Duodenal mucosa (tissue), 2 donors: ENCODE measurements at regions not wholly inside any gene's neighbourhood (a gene's known extent, or its start where the extent isn't known, plus 50 kb on each side); places are given as distances from the start of the nearest gene placed in this dataset.
"Not testable (repeated sequence)": the region's sequence is repeated elsewhere in the genome, so short reads cannot be mapped to it uniquely, and the experiment has no call there.

Experiments used
- H3K27ac ChIP-seq: one replicate; pipeline ENCODE4 v1.7.0; 2013; ENCODE audit warnings: low read depth, low read length
- H3K27me3 ChIP-seq, 2 donors: one replicate each; pipeline ENCODE4 v1.7.0; 2013; ENCODE audit warnings: low read length in 2 of 2, control low read depth in 1 of 2; ENCODE audit not compliant: insufficient read depth in 2 of 2, control insufficient read depth in 1 of 2
- H3K36me3 ChIP-seq, 2 donors: one replicate each; pipeline ENCODE4 v1.7.0; 2013; ENCODE audit warnings: low read length in 2 of 2, control low read depth in 1 of 2; ENCODE audit not compliant: insufficient read depth in 2 of 2, control insufficient read depth in 1 of 2
- H3K4me1 ChIP-seq, 2 donors: one replicate each; pipeline ENCODE4 v1.7.0; 2013; ENCODE audit warnings: low read length in 2 of 2, control low read depth in 1 of 2; ENCODE audit not compliant: insufficient read depth in 2 of 2, control insufficient read depth in 1 of 2
- H3K4me3 ChIP-seq, 2 donors: one replicate each; pipeline ENCODE4 v1.7.0; 2013; ENCODE audit warnings: low read length in 2 of 2, low read depth in 1 of 2
- H3K9ac ChIP-seq, 2 donors: one replicate each; pipeline ENCODE4 v1.7.0; 2013; ENCODE audit warnings: low read length in 2 of 2, low read depth in 1 of 2
- H3K9me3 ChIP-seq, 2 donors: one replicate each; pipeline ENCODE4 v1.7.0; 2013; ENCODE audit warnings: low read length in 2 of 2, control low read depth in 1 of 2; ENCODE audit not compliant: control insufficient read depth in 1 of 2

DNA sequence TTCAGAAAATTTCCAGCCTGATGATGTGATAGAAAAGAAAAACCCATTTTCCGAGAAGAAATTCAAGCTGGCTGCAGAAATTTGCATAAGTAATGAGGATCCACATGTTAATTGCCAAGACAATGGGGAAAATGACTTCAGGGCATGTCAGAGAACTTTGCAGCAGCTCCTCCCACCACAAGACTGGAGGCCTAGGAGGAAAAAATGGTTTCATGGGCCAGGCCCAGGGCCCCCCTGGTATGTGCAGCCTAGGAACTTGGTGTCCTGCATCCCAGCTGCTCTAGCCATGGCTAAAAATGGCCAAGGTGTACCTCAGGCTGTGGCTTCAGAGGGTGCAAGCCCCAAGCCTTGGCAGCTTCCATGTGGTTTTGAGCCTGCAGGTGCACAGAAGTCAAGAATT, 152.0 kb upstream of the EPHA4 start:
- not testable (repeated sequence) for H3K27me3 ChIP-seq, H3K36me3 ChIP-seq, H3K9me3 ChIP-seq

DNA sequence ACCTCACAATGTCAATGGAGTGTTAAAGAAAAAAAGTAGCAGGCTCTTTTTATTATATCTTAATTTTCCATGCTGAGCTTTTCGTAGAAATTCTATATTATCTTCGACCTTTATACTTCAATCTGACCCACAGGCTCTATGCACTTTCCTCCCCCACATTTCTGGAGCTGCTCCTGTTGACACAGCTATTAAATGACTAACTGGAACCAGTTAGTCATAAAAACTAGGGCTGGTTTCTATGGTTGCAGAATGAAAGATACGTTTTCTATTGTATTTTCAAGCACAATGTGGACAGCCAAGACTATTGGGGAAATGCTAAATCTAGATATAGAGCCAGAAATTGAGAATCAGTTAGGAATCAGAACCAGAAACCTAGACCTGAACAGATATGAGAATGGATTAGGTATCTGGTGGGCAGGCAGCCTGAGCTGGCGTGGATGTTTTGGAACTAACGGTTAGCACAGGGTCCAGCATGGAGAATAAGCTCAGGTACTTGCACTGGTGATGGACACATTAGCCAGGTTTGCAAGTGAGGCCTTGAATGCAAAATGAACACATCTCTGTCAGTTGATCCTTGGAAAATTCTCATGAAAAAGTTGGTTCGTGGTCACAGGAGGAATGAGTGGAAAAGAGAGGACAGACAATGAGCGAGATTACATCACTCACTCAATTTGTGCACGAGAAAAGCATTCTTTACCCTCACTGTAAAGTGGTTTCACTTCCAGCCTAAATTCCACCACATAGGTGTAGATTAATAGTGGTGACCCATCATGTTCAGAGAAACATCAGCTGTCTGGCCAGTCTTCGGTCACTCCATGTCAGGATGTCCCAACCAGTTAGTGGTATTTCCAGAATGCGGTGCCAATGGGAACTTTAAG, 144.6 kb upstream of the EPHA4 start:
- no peaks in the 10 kb centered on the region for H3K9me3 ChIP-seq
- no peak overlapping the region for H3K9ac ChIP-seq
- H3K4me1 ChIP-seq = peaks cover 0 to 14% of the 10 kb centered on the region in 2 donors
- H3K4me3 ChIP-seq = peak overlapping the region in 1 of 2 donors; percentile 18
- H3K36me3 ChIP-seq = no peaks in the 10 kb centered on the region
- no peak overlapping the region for H3K27ac ChIP-seq
- no peaks in the 10 kb centered on the region for H3K27me3 ChIP-seq

More for the DNA sequence above, 152.0 kb upstream of the EPHA4 start:
- not testable (repeated sequence) for H3K27ac ChIP-seq, H3K4me1 ChIP-seq, H3K9ac ChIP-seq, H3K4me3 ChIP-seq

DNA sequence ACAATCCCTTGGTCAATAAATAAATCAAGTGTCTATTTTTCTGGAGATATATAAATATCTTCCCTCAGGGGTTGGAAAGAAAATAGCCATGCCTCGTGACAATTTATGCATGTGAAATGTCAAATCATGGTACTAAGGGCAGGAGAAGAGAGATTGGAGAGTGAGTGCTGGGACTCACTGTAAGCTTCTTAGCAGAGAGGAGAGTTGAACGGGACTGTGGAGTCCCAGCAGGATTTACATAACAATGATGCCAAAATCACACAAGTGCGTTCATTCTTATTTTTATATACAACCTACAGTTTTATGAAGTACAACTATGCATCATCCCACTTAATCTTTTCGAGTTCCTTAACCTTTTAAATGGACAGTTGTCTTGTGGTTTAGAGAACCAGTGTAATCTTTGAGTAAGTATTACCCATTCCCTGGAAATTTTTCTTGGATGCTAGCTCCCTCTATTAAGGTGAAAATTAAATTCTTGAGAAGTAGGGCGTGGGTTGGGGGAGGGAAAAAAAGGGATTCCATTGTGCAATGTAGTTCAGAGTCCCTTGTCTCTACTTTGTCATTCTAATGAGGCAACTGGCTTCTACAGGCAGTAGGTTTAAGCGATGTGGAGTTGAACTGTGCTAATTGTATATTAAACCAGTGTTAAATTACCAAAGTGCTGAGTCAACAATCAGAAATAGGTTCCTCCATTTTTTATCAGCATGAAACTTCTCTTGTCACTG, 143.6 kb upstream of the EPHA4 start:
- H3K27ac ChIP-seq = no peak overlapping the region
- H3K9me3 ChIP-seq = no peaks in the 10 kb centered on the region
- H3K9ac ChIP-seq = no peak overlapping the region
- no peaks in the 10 kb centered on the region for H3K36me3 ChIP-seq
- H3K4me3 ChIP-seq = peak overlapping the region in 1 of 2 donors; percentile 1
- no peaks in the 10 kb centered on the region for H3K27me3 ChIP-seq
- peaks cover 0 to 14% of the 10 kb centered on the region in 2 donors for H3K4me1 ChIP-seq

DNA sequence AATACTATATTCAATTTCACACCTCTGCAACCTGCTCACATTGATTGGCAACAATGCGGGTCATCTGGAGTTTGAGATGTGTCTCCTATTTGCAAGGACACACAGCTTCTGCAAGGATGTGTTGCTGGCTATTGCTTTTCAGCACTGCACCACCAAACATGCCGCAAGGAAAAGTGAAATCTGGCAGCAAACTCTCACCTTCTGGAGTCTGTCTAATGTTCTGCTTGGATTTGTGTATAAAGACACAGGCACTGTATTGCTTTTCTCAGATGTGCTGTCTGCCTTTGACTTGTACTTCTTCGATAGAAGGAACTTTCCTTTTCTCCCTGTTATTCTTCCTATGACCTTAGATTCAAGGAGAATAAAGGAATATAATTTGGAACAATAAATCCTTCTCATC, 138.6 kb upstream of the EPHA4 start:
- no peaks in the 10 kb centered on the region for H3K27me3 ChIP-seq
- no peak overlapping the region for H3K4me3 ChIP-seq
- no peaks in the 10 kb centered on the region for H3K9me3 ChIP-seq
- peaks cover 0 to 2% of the 10 kb centered on the region in 2 donors for H3K4me1 ChIP-seq
- H3K27ac ChIP-seq = no peak overlapping the region
- H3K36me3 ChIP-seq = no peaks in the 10 kb centered on the region
- H3K9ac ChIP-seq = no peak overlapping the region

DNA sequence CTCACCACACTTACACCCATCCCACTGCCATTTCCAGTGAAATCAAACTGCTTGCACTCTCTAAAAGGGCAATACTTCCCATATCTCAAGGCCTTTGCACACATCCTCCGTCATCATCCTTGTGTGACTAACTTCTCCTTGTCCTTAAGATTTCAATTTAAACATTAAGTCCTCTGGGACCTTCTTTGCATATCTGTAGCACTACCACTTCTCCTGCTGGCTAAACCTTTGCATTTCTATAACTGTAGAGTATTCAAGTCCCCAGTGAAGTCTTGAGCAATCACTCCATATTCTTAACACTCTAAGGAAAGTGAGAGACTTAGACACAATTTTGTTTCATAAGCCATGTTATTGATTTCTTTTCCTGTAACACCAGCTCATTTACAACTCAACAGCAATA, 136.8 kb upstream of the EPHA4 start:
- Histone ChIP-seq H3K36me3 (no peaks in the 10 kb centered on the region), H3K4me3 (no peak overlapping the region), H3K27me3 (no peaks in the 10 kb centered on the region), H3K9ac (no peak overlapping the region), H3K27ac (no peak overlapping the region), H3K4me1 (no peaks in the 10 kb centered on the region), H3K9me3 (no peaks in the 10 kb centered on the region)

DNA sequence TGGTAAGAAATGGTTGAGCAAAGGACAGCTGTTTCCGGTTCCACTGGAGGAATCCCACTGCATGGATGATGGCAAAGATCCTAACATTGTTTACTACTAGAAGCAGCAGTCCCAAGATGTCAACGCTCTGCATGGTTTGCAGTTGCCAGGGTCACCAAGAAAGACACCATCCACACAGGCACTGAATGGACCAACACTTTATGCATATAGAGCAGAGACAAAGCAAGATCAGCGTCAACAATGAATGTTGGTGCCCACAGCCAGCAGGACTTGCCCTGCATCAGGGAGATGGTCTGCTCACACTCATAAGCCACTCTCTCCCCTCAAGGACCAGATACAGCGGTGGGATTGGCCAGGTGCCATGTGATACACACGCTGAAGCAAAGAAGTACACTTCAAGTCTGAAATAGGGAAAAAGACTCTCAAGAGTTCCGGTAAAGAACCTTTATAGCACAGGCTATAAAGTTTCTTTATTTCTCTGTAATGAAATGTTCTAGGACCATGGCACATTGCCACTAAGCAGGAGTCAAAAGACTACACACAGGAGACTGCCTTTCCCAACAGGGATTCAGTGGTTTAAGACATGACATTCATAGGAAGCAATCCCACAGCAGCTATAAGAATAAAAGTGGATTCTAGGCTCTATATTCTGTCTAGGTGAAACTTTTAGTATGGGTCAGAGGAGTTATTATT, 133.2 kb upstream of the EPHA4 start:
- Histone ChIP-seq H3K36me3 (no peaks in the 10 kb centered on the region), H3K9me3 (no peaks in the 10 kb centered on the region), H3K27ac (no peak overlapping the region), H3K27me3 (no peaks in the 10 kb centered on the region), H3K4me1 (no peaks in the 10 kb centered on the region), H3K4me3 (no peak overlapping the region), H3K9ac (no peak overlapping the region)

DNA sequence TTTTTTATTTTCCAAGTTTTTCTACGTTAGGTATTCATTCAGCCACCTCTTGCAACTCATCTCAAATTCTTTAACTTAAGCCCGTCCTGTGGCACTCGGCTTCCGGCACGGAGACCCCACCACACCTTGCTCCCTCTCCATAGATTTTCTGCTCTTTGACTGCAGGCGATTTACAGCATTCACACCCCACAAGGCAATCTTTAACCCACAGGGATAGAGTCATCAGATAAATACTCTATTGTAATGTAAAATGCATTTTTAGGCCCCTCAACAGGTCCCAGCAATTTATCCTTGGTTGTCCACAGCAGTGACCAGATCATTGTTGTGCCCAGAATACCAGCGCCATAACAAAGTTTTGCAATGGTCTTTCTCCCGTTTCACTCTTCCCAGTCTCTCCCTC, 132.3 kb upstream of the EPHA4 start:
- no peaks in the 10 kb centered on the region for H3K27me3 ChIP-seq
- no peak overlapping the region for H3K4me3 ChIP-seq
- H3K4me1 ChIP-seq = no peaks in the 10 kb centered on the region
- H3K9me3 ChIP-seq = no peaks in the 10 kb centered on the region
- H3K36me3 ChIP-seq = no peaks in the 10 kb centered on the region
- H3K27ac ChIP-seq = no peak overlapping the region
- H3K9ac ChIP-seq = no peak overlapping the region

DNA sequence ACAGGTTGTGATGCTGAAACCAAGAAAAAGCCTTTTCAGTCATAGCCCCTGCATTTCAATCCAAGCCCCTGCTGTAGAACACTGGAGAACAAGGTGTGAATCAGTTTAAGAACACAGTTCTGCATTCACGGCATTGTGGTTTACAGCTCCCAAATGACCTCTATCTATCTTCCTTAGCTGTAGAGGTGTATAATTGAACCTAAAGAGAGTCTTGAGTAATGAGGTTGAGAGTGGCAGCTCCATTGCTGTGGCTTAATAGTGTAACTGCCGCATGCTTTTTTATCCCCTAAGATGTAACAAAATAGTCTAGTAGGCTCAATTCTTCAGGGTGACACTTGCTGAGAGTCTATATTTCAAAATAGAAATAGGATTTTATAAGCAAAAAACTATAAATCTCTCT, 121.3 kb upstream of the EPHA4 start:
- no peaks in the 10 kb centered on the region for H3K4me1 ChIP-seq
- H3K9ac ChIP-seq = no peak overlapping the region
- no peaks in the 10 kb centered on the region for H3K9me3 ChIP-seq
- H3K36me3 ChIP-seq = no peaks in the 10 kb centered on the region
- H3K27ac ChIP-seq = no peak overlapping the region
- H3K4me3 ChIP-seq = no peak overlapping the region
- no peaks in the 10 kb centered on the region for H3K27me3 ChIP-seq

DNA sequence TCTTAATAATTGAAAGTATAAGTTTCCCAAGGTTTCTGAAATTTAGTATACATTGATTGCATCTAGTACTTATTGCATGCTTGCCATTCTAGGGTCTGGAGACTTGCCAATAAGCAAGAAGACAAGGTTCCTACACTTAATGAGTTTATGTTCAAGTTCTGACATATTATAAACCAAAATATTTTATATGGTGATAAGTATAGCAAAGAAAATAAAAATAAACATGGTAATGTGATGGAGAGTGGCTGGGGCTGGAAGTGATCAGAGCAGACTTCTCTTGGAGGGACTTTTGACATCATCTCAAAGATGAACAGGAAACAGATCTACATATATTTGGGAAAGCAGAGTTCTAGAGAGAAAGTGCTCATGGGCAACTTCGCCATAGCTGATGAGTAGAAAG, 119.5 kb upstream of the EPHA4 start:
- Histone ChIP-seq H3K27ac (no peak overlapping the region), H3K4me1 (no peaks in the 10 kb centered on the region), H3K4me3 (no peak overlapping the region), H3K9me3 (no peaks in the 10 kb centered on the region), H3K36me3 (no peaks in the 10 kb centered on the region), H3K27me3 (no peaks in the 10 kb centered on the region), H3K9ac (no peak overlapping the region)

DNA sequence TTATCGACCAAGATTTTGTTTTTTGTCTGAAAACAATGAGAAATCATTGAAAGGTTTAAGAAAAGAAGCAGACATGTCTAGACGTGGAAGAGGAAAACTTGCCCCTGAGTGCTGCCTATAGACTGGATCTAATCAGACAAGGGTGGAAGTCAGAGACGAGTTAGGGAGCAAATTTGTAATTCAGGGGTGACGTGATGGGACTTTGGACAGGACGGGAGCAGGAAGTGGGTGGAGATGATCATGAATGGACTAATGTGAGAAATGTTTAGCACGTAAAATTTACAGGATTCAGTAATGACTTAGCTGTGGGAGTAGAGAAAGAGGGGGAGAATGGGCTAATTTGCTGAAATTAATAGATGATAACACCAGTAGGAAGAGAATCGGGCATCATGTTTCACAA, 117.0 kb upstream of the EPHA4 start:
- H3K27me3 ChIP-seq = no peaks in the 10 kb centered on the region

More for the DNA sequence above, 117.0 kb upstream of the EPHA4 start:
- H3K27ac ChIP-seq = no peak overlapping the region
- H3K36me3 ChIP-seq = no peaks in the 10 kb centered on the region
- H3K9me3 ChIP-seq = no peaks in the 10 kb centered on the region
- no peaks in the 10 kb centered on the region for H3K4me1 ChIP-seq
- H3K4me3 ChIP-seq = no peak overlapping the region
- no peak overlapping the region for H3K9ac ChIP-seq
